NCI-H1092 treated with DMSO at 0.1 percent for 48 hours (cell line): ENCODE measurements at regions not wholly inside any gene's neighbourhood (a gene's known extent, or its start where the extent isn't known, plus 50 kb on each side); places are given as distances from the start of the nearest gene placed in this dataset.

Experiments used
- DNase-seq: peaks from one replicate; lab custom pipeline; 2025; lab: John Stamatoyannopoulos, UW

DNA sequence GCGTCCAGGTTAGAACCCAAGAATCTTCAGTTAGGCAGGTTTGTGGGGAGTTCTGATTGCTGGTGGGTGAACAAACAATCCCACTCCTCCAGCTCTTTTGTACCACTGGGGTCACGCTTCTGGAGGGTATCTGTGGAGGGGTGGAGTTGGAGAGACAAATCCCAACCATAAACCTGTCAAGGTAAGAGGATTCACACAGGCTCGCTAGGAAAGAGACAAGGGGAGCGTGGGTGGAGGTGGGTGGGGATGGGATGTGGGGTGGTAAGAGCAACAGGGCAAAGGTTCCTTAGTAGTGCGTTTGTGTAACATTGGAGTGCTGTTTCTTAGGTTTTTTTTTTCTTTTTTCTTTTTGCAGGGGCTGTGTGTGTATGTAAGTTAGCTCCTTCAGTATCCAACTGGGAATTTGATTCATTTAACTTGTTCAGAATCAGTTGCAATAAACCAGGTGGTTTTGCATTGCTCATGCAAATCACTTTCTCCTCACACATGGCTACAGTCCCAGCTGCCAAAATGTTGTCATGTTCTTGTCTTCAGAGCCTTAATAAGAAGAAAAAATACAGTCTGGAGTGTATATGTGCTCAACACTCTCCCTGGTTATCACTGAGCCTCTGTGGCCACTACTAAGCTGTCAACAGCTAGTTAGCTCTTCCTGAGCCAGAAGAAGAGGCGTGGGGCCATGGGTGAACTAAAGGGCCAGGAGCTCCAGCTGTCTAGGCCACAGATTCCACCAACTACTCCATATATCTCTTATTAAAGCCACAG lies 164.0 kb upstream of the RAD23B start:
- DNase-seq, result no peak

DNA sequence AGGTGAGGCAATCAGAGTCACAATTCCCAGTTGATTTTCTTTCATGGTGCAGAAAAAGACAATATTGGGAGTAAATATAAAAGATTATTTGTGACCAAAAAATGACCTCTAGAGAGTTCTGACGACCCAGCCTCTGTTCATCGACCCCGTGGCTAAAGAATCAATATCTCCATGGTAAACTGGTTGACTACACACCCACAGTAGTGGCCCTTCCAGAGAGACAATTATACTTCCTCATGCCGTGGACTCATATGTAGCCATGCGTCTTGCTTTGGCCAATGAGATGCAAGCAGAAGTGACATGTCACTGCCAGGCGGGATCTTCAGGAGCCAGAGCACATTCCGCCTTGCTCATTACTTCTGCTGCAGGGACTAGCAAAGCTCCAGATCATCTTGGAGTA lies 163.3 kb upstream of the RAD23B start:
- no peak for DNase-seq

GRCh38 chr9:107123389-107123788 lies 159.7 kb upstream of the RAD23B start:
- DNase-seq, result no peak

GRCh38 chr9:107127608-107128007 lies 155.5 kb upstream of the RAD23B start:
- no peak for DNase-seq

DNA sequence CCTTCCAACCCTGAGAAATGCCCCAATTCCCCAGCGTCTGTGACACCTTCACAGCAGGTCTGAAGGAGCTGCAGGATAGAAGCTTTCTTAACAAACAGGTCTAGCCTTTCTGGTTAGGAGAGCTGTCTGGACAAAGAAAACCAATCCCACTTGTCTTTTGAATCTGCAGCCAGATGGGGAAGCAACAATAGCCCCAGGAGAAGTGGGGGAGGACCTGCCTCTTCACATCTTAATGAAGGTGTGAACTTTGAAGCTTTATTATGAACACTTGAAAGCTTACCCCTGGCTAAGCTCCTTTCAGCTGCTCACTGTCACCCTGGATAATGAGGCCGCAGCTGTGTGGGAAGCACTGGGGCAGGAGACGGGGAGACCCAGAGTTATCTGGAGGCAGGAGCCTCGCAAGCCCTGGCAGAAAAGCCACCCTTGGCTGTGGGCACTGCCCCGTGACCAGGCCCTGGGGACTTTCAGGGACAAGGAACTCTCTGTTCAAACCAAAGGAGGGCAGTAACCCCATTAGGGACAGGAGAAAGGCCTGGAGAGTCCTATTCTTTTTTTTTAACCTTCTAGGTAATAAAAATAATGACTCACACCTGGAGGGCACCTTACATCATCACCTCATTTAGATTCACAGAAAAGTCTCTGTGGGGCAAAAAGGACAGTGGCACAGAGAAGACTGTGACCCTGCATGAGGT lies 151.8 kb upstream of the RAD23B start:
- DNase-seq, result no peak

GRCh38 chr9:107136296-107136695 lies 146.8 kb upstream of the RAD23B start:
- DNase-seq, result no peak

GRCh38 chr9:107137495-107138202 lies 145.4 kb upstream of the RAD23B start:
- DNase-seq, result no peak

DNA sequence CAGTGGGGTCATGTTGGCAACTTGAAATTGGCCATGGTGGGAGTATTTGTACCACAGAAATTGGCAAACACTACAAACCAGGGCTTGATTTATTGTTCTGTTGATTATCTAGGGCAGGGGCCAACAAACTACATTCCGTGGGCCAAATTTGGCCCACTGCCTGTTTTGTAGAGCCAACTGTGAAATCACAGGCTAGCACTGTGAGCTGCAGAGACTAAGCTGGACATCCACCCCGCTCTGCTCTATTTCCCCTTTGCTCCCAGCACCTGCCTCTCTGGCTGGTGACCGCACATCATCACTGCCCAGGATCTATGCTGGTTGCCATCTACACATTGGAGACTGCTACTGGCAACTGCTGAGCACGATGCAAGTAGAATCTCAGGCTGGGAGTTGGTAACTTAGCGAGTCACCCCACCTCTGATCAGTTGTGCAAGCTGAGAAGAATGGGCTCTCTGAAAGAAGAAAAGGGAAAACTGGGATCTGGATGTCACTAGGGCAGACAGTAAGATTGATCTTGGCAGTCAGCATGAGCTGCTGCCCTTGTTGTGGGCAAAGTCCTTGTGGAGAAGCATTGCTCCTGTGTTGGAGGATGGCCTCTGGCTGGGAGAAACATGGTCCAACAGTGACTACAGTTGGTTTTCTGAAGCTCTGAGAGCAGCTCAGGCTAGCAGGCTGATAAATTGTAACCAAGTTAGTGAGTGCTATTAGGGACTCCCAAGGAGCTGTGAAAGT lies 144.7 kb upstream of the RAD23B start:
- no peak for DNase-seq

- DNase-seq, result no peak
Measured at GRCh38 chr9:107141967-107142366, 141.1 kb upstream of the RAD23B start.

GRCh38 chr9:107142430-107142829 lies 140.6 kb upstream of the RAD23B start:
- DNase-seq, result no peak

GRCh38 chr9:107142896-107143603 lies 140.0 kb upstream of the RAD23B start:
- no peak for DNase-seq

GRCh38 chr9:107144475-107144874 lies 138.6 kb upstream of the RAD23B start:
- DNase-seq, result no peak

DNA sequence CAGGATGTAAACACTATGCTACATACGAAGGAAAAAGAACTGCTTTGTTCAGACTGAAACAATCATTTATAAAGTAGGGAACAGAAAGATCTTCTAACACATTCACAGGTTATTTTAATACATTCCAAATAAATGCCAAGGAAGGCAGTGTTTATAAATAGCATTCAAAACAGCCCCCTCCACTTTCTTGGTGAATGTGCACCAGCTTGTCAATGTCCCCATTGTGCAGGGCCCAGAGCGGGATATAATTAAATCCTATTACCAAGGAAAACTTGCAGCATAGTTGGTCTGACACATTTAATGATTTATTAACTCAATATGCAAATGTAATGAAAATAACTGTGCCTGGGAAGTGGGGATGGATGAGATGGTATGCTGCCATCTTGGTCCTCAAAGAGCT lies 135.9 kb upstream of the RAD23B start:
- DNase-seq, result no peak

GRCh38 chr9:107148216-107148615 lies 134.9 kb upstream of the RAD23B start:
- DNase-seq, result no peak

DNA sequence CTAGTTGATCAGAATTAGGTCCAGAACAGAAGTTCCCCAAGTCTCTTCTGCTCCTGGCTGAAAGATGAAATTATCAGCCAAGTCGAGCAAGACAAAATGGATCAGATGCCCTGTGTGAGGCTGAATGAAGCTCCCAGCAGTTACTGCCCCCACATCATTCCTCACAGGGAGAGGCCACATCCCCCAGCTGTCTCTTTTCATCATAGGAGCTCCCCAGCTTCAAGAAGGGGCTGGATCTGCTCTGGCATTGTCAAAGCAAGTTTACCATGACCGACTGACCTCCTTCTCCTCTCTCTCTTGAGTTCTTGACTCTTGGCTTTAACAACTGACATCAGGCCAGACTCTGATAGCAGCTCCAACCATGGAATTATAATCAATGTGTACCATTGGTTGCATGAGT lies 133.3 kb upstream of the RAD23B start:
- no peak for DNase-seq

DNA sequence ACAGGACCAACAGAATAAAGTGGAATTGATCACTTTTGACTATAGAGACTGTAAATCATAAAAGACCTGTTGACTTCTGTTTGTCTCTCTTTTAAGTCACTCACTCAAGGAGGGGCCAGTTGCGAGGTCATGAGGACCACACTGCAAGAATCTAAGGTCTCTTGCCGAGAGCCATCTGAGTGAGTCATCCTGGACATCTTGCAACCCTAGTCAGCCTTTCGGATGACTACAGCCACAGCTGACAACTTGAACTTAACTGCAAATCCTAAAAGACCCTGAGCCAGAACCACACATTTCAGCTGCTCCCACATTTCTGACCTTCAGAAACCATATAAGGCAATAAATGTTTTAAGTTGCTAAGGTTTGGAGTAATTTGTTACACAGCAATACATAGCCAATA lies 129.7 kb upstream of the RAD23B start:
- no peak for DNase-seq

- DNase-seq, result no peak
Measured at GRCh38 chr9:107154291-107154690, 128.8 kb upstream of the RAD23B start.

DNA sequence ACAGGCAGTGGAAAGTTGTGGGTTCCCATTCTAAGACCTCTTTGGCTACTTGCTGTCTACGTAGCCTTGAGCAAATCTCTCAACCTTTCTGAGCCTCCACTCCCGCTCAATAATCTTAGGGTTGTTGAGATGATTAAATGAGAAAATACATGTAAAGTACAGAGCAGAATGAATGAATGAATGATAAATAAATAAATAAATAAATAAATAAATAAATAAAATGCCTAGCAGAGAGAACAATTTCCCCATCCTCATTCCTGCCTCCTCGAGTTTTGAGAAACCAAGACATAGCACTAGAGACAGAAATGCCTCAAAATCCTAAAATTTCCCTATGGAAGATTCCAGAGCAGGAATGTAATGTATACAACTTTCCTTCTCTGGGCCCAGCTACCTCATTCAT lies 128.3 kb upstream of the RAD23B start:
- DNase-seq, result no peak

- DNase-seq, result no peak
Measured at GRCh38 chr9:107155244-107155817, 127.7 kb upstream of the RAD23B start.

- DNase-seq, result peak; percentile 44
Measured at GRCh38 chr9:107158321-107158720, 124.8 kb upstream of the RAD23B start.

GRCh38 chr9:107161338-107161737 lies 121.7 kb upstream of the RAD23B start:
- peak; percentile 22 for DNase-seq
